ENCODE measurements at regions not wholly inside any gene's neighbourhood (a gene's known extent, or its start where the extent isn't known, plus 50 kb on each side); places are given as distances from the start of the nearest gene placed in this dataset.
A peak's percentile ranks its signal among the peaks of the same experiment; 100 is the strongest.
"Not testable (repeated sequence)": the region's sequence is repeated elsewhere in the genome, so short reads cannot be mapped to it uniquely, and the experiment has no call there.

GRCh38 chr4:175281894-175282293, 363.7 kb downstream of the ADAM29 start:
- no peak for DNase-seq (ENCODE audit: low spot score)

- no peak for DNase-seq (ENCODE audit: low spot score)
Observed at GRCh38 chr4:175282407-175282806, 364.2 kb downstream of the ADAM29 start.

- DNase-seq (ENCODE audit: low spot score): peak; percentile 35
Observed at GRCh38 chr4:175290401-175290800, 372.2 kb downstream of the ADAM29 start.

- no peak for DNase-seq (ENCODE audit: low spot score)
Observed at GRCh38 chr4:175297965-175298565, 379.9 kb downstream of the ADAM29 start.

- peak; percentile 41 for DNase-seq (ENCODE audit: low spot score)
Observed at GRCh38 chr4:175306436-175306835, 388.3 kb downstream of the ADAM29 start.

- no peak for DNase-seq (ENCODE audit: low spot score)
Observed at GRCh38 chr4:175307326-175307725, 389.2 kb downstream of the ADAM29 start.

- DNase-seq (ENCODE audit: low spot score): no peak
Observed at GRCh38 chr4:175308236-175308635, 390.1 kb downstream of the ADAM29 start.

- DNase-seq (ENCODE audit: low spot score): no peak
Observed at GRCh38 chr4:175309041-175309440, 390.9 kb downstream of the ADAM29 start.

- peak; percentile 32 for DNase-seq (ENCODE audit: low spot score)
Observed at GRCh38 chr4:175325230-175325629, 407.1 kb downstream of the ADAM29 start.

GRCh38 chr4:175326796-175327195, 408.6 kb downstream of the ADAM29 start:
- DNase-seq (ENCODE audit: low spot score): no peak

- DNase-seq (ENCODE audit: low spot score): no peak
Observed at GRCh38 chr4:175330236-175330635, 412.1 kb downstream of the ADAM29 start.

GRCh38 chr4:175330652-175331051, 412.5 kb downstream of the ADAM29 start:
- peak; percentile 62 for DNase-seq (ENCODE audit: low spot score)

GRCh38 chr4:175335331-175335730, 417.2 kb downstream of the ADAM29 start:
- DNase-seq (ENCODE audit: low spot score): no peak

- not testable (repeated sequence) for DNase-seq (ENCODE audit: low spot score)
Observed at GRCh38 chr4:175336570-175336969, 418.4 kb downstream of the ADAM29 start.

- no peak for DNase-seq (ENCODE audit: low spot score)
Observed at GRCh38 chr4:175339100-175339707, 421.0 kb downstream of the ADAM29 start.

- DNase-seq (ENCODE audit: low spot score): no peak
Observed at GRCh38 chr4:175341203-175341755, 423.1 kb downstream of the ADAM29 start.

- peak; percentile 5 for DNase-seq (ENCODE audit: low spot score)
Observed at GRCh38 chr4:175346376-175346775, 428.2 kb downstream of the ADAM29 start.

- no peak for DNase-seq (ENCODE audit: low spot score)
Observed at GRCh38 chr4:175350246-175350645, 432.1 kb downstream of the ADAM29 start.

GRCh38 chr4:175351473-175351872, 433.3 kb downstream of the ADAM29 start:
- no peak for DNase-seq (ENCODE audit: low spot score)

- peak; percentile 12 for DNase-seq (ENCODE audit: low spot score)
Observed at GRCh38 chr4:175369087-175369486, 443.0 kb downstream of the GPM6A start.

- no peak for DNase-seq (ENCODE audit: low spot score)
Observed at GRCh38 chr4:175371091-175371490, 441.0 kb downstream of the GPM6A start.

GRCh38 chr4:175373031-175373430, 439.0 kb downstream of the GPM6A start:
- no peak for DNase-seq (ENCODE audit: low spot score)

- DNase-seq (ENCODE audit: low spot score): no peak
Observed at GRCh38 chr4:175374459-175374858, 437.6 kb downstream of the GPM6A start.
